PC-9 (cell line): ENCODE measurements at regions not wholly inside any gene's neighbourhood (a gene's known extent, or its start where the extent isn't known, plus 50 kb on each side); places are given as distances from the start of the nearest gene placed in this dataset.

ENCODE experiments used
- CTCF ChIP-seq: fragments of 200-600 bp; sonication (generic); conservative IDR thresholded peaks from 2 replicates; pipeline ENCODE4 v1.6.1; 2017; ENCODE audit warnings: mixed run types, antibody characterized with exemption, mild to moderate bottlenecking, moderate library complexity
- EZH2 ChIP-seq: fragments of 200-600 bp; sonication (generic); IDR thresholded peaks from 2 replicates; pipeline ENCODE4 v1.8.0; 2017; ENCODE audit warnings: antibody characterized with exemption, low read depth

GRCh38 chr15:70273808-70274207 lies 176.1 kb upstream of the TLE3 start:
- no peak for TF ChIP-seq CTCF
- TF ChIP-seq EZH2: no peak
